B cell (primary cell): ENCODE measurements at regions not wholly inside any gene's neighbourhood (a gene's known extent, or its start where the extent isn't known, plus 50 kb on each side); places are given as distances from the start of the nearest gene placed in this dataset.

Experiments used
- EZH2 ChIP-seq: IDR thresholded peaks from 2 replicates; pipeline ENCODE4 v1.6.1; 2012; ENCODE audit warnings: borderline replicate concordance, low read depth, mild to moderate bottlenecking, moderate library complexity, low read length; ENCODE audit not compliant: insufficient read depth, poor library complexity, severe bottlenecking
- TF ChIP-seq, protein P1 (sequence below): fragments of 200-600 bp; IDR thresholded peaks from one replicate; pipeline ENCODE4 v1.8.0; 2022; ENCODE audit warnings: antibody characterized with exemption, mild to moderate bottlenecking

DNA sequence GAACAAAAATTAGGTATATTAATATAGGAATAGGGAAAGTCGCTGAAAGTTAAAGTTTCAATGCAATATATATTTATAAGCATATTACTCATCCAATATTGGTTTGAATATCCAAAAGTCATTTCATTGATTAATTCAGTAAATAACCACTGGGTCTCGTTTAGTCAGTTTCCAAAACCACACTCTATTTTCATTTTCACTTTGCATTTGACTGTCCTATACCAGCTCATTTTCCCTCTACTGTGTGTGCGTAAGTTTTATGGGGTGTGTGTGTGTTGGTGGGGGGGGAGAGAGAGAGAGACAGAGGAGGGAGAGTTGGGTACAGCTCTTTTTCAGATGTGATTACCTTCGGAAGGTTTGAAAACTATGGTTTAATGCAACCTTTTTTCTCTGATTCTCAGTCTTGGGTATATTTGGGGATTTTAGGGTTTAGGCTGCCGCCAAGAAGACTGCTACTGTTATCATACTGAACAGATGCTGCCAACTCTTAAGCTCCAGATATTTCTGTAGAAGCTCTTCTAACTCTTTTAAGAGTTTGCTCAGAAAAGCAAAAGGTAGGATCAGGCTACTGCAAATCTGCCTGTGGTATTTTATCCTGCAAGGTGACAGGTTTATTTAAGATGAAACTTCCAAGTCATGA, 1427.4 kb downstream of the PCDH7 start:
- TF ChIP-seq, protein P1, sequence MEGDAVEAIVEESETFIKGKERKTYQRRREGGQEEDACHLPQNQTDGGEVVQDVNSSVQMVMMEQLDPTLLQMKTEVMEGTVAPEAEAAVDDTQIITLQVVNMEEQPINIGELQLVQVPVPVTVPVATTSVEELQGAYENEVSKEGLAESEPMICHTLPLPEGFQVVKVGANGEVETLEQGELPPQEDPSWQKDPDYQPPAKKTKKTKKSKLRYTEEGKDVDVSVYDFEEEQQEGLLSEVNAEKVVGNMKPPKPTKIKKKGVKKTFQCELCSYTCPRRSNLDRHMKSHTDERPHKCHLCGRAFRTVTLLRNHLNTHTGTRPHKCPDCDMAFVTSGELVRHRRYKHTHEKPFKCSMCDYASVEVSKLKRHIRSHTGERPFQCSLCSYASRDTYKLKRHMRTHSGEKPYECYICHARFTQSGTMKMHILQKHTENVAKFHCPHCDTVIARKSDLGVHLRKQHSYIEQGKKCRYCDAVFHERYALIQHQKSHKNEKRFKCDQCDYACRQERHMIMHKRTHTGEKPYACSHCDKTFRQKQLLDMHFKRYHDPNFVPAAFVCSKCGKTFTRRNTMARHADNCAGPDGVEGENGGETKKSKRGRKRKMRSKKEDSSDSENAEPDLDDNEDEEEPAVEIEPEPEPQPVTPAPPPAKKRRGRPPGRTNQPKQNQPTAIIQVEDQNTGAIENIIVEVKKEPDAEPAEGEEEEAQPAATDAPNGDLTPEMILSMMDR, result no peak
- TF ChIP-seq EZH2, result no peak
